SK-N-SH (cell line): ENCODE measurements at regions not wholly inside any gene's neighbourhood (a gene's known extent, or its start where the extent isn't known, plus 50 kb on each side); places are given as distances from the start of the nearest gene placed in this dataset.
A peak's percentile ranks its signal among the peaks of the same experiment; 100 is the strongest.

ENCODE experiments used
- CTCF ChIA-PET: fragments of 300-600, 350-600 bp; formaldehyde crosslinking; extraction: SDS; loops from one replicate; lab custom pipeline; 2021; lab: Yijun Ruan, JAX
- POLR2A ChIA-PET: fragments of 350-600 bp; sonication (Branson Sonifier 250); formaldehyde crosslinking; extraction: SDS; loops from one replicate; lab custom pipeline; 2020; ENCODE audit warnings: antibody characterized with exemption, inconsistent platforms; lab: Yijun Ruan, JAX
- DNase-seq: peaks from one replicate; pipeline ENCODE4 v3.0.0; 2012
- H2AFZ ChIP-seq: fragments of 200-600 bp; sonication (generic); 2 replicates; pipeline ENCODE4 v1.8.1; 2016; ENCODE audit warnings: antibody characterized with exemption, mild to moderate bottlenecking, low read depth
- H3F3A ChIP-seq: fragments of 200-600 bp; sonication (generic); replicated peaks from 2 replicates; pipeline ENCODE3; 2016; ENCODE audit warnings: antibody characterized with exemption, mild to moderate bottlenecking; ENCODE audit not compliant: insufficient read depth
- H3K27ac ChIP-seq, 2 experiments: fragments of 200-500 bp in 1 of 2; fragments of 200-600 bp in 1 of 2; sonication (Bioruptor generic) in 1 of 2; sonication (generic), shearing (Covaris generic) in 1 of 2; 2 replicates each; pipeline versions ENCODE4 v1.5.1 to v1.6.1; 2014 to 2016; ENCODE audit warnings: low read depth in 2 of 2, inconsistent platforms in 1 of 2, low read length in 1 of 2, mild to moderate bottlenecking in 1 of 2, mixed read lengths in 1 of 2
- H3K27me3 ChIP-seq: fragments of 200-600 bp; sonication (generic), shearing (Covaris generic); 2 replicates; pipeline ENCODE4 v1.6.1; 2016; ENCODE audit warnings: mixed run types; ENCODE audit not compliant: insufficient read depth
- H3K36me3 ChIP-seq, 2 experiments: fragments of 200-500 bp in 1 of 2; fragments of 200-600 bp in 1 of 2; sonication (Bioruptor generic) in 1 of 2; sonication (generic) in 1 of 2; replicated peaks in 1 of 2; 2 replicates each; pipeline versions ENCODE3 to v1.5.1; 2014 to 2016; ENCODE audit warnings: low read length in 1 of 2, mild to moderate bottlenecking in 1 of 2; ENCODE audit not compliant: insufficient read depth in 2 of 2, control insufficient read depth in 1 of 2
- H3K4me1 ChIP-seq, 2 experiments: fragments of 200-500 bp in 1 of 2; fragments of 200-600 bp in 1 of 2; sonication (Bioruptor generic) in 1 of 2; sonication (generic), shearing (Covaris generic) in 1 of 2; 2 replicates each; pipeline versions ENCODE4 v1.5.1 to v1.6.1; 2014 to 2016; ENCODE audit warnings: low read depth in 1 of 2, low read length in 1 of 2, mixed run types in 1 of 2; ENCODE audit not compliant: insufficient read depth in 2 of 2, control insufficient read depth in 1 of 2
- H3K4me2 ChIP-seq: fragments of 200-600 bp; sonication (generic), shearing (Covaris generic); 2 replicates; pipeline ENCODE4 v1.6.1; 2017; ENCODE audit warnings: mixed run types
- H3K4me3 ChIP-seq, 2 experiments: fragments of 200-500 bp in 1 of 2; fragments of 200-600 bp in 1 of 2; sonication (Bioruptor generic) in 1 of 2; sonication (generic), shearing (Covaris generic) in 1 of 2; 2 replicates each; pipeline versions ENCODE4 v1.5.1 to v1.8.1; 2014 to 2016; ENCODE audit warnings: low read depth in 2 of 2, inconsistent platforms in 1 of 2, low read length in 1 of 2, mild to moderate bottlenecking in 1 of 2, mixed read lengths in 1 of 2, moderate library complexity in 1 of 2
- H3K79me2 ChIP-seq: fragments of 200-600 bp; sonication (generic); 2 replicates; pipeline ENCODE4 v1.8.1; 2017; ENCODE audit warnings: mild to moderate bottlenecking; ENCODE audit not compliant: insufficient read depth
- H3K9ac ChIP-seq: fragments of 200-600 bp; sonication (generic); 2 replicates; pipeline ENCODE4 v1.6.1; 2017; ENCODE audit warnings: mixed run types
- H3K9me2 ChIP-seq: fragments of 200-600 bp; sonication (generic); 2 replicates; pipeline ENCODE4 v1.6.1; 2017; ENCODE audit warnings: mixed run types
- H3K9me3 ChIP-seq: fragments of 200-600 bp; sonication (generic); 2 replicates; pipeline ENCODE4 v1.6.1; 2017; ENCODE audit warnings: mixed run types, mild to moderate bottlenecking, moderate library complexity
- H4K20me1 ChIP-seq: fragments of 200-600 bp; sonication (generic); 2 replicates; pipeline ENCODE4 v1.6.1; 2017; ENCODE audit warnings: mild to moderate bottlenecking, mixed run types; ENCODE audit not compliant: insufficient read depth
- CHD2 ChIP-seq: fragments of 150-350 bp; IDR thresholded peaks from 2 replicates; pipeline ENCODE4 v1.6.1; 2018; ENCODE audit warnings: low read length; ENCODE audit not compliant: partially characterized antibody
- CTCF ChIP-seq: fragments of 200-600 bp; sonication (generic); IDR thresholded peaks from 2 replicates; pipeline ENCODE4 v1.6.1; 2017; ENCODE audit warnings: antibody characterized with exemption, mild to moderate bottlenecking, moderate library complexity
- ELF1 ChIP-seq: IDR thresholded peaks from 2 replicates; pipeline ENCODE4 v1.4.0; 2012
- EP300 ChIP-seq, 2 experiments: IDR thresholded peaks; 2 replicates each; pipeline versions ENCODE4 v1.4.0 to v1.6.1; 2012; ENCODE audit warnings: borderline replicate concordance in 1 of 2, low read depth in 1 of 2, low read length in 1 of 2
- EZH2phosphoT487 ChIP-seq: fragments of 200-600 bp; sonication (generic); IDR thresholded peaks from 2 replicates; pipeline ENCODE4 v1.6.1; 2017; ENCODE audit warnings: low read depth, mixed run types, mild to moderate bottlenecking, antibody characterized with exemption, moderate library complexity, borderline replicate concordance
- FOSL2 ChIP-seq: IDR thresholded peaks from 2 replicates; pipeline ENCODE4 v1.4.0; 2012; ENCODE audit warnings: low read depth, mild to moderate bottlenecking, moderate library complexity, borderline replicate concordance
- FOXJ3 ChIP-seq: sonication (generic); formaldehyde crosslinking; IDR thresholded peaks from 2 replicates; pipeline ENCODE4 v1.5.1; 2020; ENCODE audit warnings: mild to moderate bottlenecking, missing genetic modification reagents
- FOXM1 ChIP-seq: IDR thresholded peaks from 2 replicates; pipeline ENCODE4 v1.4.0; 2012; ENCODE audit warnings: low read depth, mild to moderate bottlenecking
- GABPA ChIP-seq: IDR thresholded peaks from 2 replicates; pipeline ENCODE4 v1.4.0; 2012; ENCODE audit warnings: low read depth, mild to moderate bottlenecking
- IRF3 ChIP-seq: fragments of 150-350 bp; IDR thresholded peaks from 2 replicates; pipeline ENCODE4 v1.6.1; 2016; ENCODE audit warnings: mild to moderate bottlenecking, low read depth, low read length
- JUND ChIP-seq: IDR thresholded peaks from 2 replicates; pipeline ENCODE4 v1.4.0; 2012
- MEF2A ChIP-seq: IDR thresholded peaks from 2 replicates; pipeline ENCODE4 v1.4.0; 2012; ENCODE audit warnings: low read depth, borderline replicate concordance
- MXI1 ChIP-seq: IDR thresholded peaks from 2 replicates; pipeline ENCODE4 v1.6.1; 2012; ENCODE audit warnings: mild to moderate bottlenecking, low read depth, low read length, improper control_type of control experiment
- NFIC ChIP-seq: IDR thresholded peaks from 2 replicates; pipeline ENCODE4 v1.4.0; 2012; ENCODE audit warnings: borderline replicate concordance
- NRF1 ChIP-seq: IDR thresholded peaks from 2 replicates; pipeline ENCODE4 v1.6.1; 2012; ENCODE audit warnings: low read depth, mild to moderate bottlenecking, low read length
- POLR2AphosphoS5 ChIP-seq: IDR thresholded peaks from 2 replicates; pipeline ENCODE4 v1.6.1; 2012; ENCODE audit warnings: low read depth, low read length
- RAD21 ChIP-seq: IDR thresholded peaks from 2 replicates; pipeline ENCODE4 v1.6.1; 2012; ENCODE audit warnings: mild to moderate bottlenecking, low read length
- RCOR1 ChIP-seq: fragments of 150-350 bp; IDR thresholded peaks from 2 replicates; pipeline ENCODE4 v1.6.1; 2017; ENCODE audit warnings: antibody characterized with exemption, low read length
- RXRA ChIP-seq: IDR thresholded peaks from 2 replicates; pipeline ENCODE4 v1.4.0; 2012; ENCODE audit warnings: low read depth, mild to moderate bottlenecking, borderline replicate concordance
- SIN3A ChIP-seq: IDR thresholded peaks from 2 replicates; pipeline ENCODE4 v1.6.1; 2012; ENCODE audit warnings: low read depth, mild to moderate bottlenecking, low read length, moderate library complexity, borderline replicate concordance
- SMC3 ChIP-seq: IDR thresholded peaks from 2 replicates; pipeline ENCODE4 v1.6.1; 2012; ENCODE audit warnings: low read depth, low read length, improper control_type of control experiment
- TAF1 ChIP-seq: IDR thresholded peaks from 2 replicates; pipeline ENCODE4 v1.6.1; 2012; ENCODE audit warnings: low read depth, mild to moderate bottlenecking, low read length, moderate library complexity, borderline replicate concordance
- TEAD4 ChIP-seq: IDR thresholded peaks from 2 replicates; pipeline ENCODE4 v1.4.0; 2012; ENCODE audit warnings: mild to moderate bottlenecking, borderline replicate concordance; ENCODE audit not compliant: insufficient read depth
- USF2 ChIP-seq: fragments of 150-350 bp; IDR thresholded peaks from 2 replicates; pipeline ENCODE4 v1.6.1; 2017; ENCODE audit warnings: antibody characterized with exemption, low read length, low read depth, borderline replicate concordance
- YY1 ChIP-seq: IDR thresholded peaks from 2 replicates; pipeline ENCODE4 v1.4.0; 2012; ENCODE audit warnings: low read depth, mild to moderate bottlenecking
- WGBS: methylation state at CpG from one replicate; pipeline ENCODE4 v1.1.6; 2017; ENCODE audit warnings: low lambda C conversion rate; 5-methylcytosine and 5-hydroxymethylcytosine counted together
- TF ChIP-seq, protein P1 (sequence below): IDR thresholded peaks from 2 replicates; pipeline ENCODE4 v1.4.0; 2012; ENCODE audit warnings: low read depth, borderline replicate concordance
- TF ChIP-seq, protein P2 (sequence below): IDR thresholded peaks from 2 replicates; pipeline ENCODE4; 2012
- TF ChIP-seq, protein P3 (sequence below): IDR thresholded peaks from 2 replicates; pipeline ENCODE4 v1.4.0; 2012; ENCODE audit warnings: low read depth

DNA sequence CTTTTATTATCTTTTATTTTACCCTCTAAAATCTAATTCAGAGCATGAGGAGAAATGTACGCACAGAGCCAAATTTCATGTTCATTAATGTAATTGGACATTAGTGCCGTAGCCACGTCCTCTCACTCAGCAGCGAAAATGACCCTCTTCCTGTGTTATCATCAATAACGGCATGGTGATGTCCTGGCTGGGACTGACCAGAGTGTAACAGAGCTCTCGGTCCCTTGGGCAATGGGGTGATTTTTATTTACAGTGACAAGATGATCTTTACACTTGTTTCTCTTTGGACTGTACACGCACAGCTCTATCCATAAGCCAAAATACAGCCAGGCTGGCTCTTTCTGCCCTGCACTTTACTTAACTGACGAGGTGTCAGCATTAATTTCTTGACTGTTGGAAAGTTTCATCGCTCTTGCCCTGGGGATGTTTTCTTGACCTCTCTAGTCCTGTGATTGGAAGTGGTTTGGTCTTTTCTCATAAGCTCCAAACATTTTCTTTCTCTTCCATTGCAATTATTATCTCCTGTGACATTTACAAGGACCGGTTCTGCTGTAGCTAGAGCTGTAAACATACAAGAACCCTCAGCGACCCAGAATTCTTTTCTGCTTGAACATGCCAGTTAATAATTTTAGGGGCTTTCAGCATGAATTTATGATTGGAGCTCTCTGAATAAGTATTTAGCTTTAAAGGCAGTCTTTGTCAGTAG is 308.0 kb upstream of the PIK3C3 start:
- POLR2A ChIA-PET: no interaction called here
- CTCF ChIA-PET: no interaction called here
- H3K36me3 ChIP-seq: no peaks in the 10 kb centered on the region
- H4K20me1 ChIP-seq: no peaks in the 10 kb centered on the region
- H2AFZ ChIP-seq: no peak overlapping the region
- H3K9ac ChIP-seq: no peak overlapping the region
- H3K4me2 ChIP-seq: no peak overlapping the region
- DNase-seq: peak; percentile 45
- H3K79me2 ChIP-seq: no peaks in the 10 kb centered on the region
- no peaks in the 10 kb centered on the region for H3K27me3 ChIP-seq
- no peaks in the 10 kb centered on the region for H3F3A ChIP-seq
- H3K4me1 ChIP-seq: peaks cover 0 to 12% of the 10 kb centered on the region in 2 experiments; a peak in 3 of 4 replicates
- 30% methylated on average over 11 of the region's 11 CpGs for WGBS
- H3K9me3 ChIP-seq: no peaks in the 10 kb centered on the region
- H3K4me3 ChIP-seq: no peak overlapping the region
- H3K27ac ChIP-seq: peak overlapping the region in 1 of 2 experiments; percentile 94; a peak in 2 of 4 replicates
- H3K9me2 ChIP-seq: no peaks in the 10 kb centered on the region
- TF ChIP-seq ELF1 (no peak), SIN3A (no peak), NFIC (no peak), RAD21 (peak; percentile 26; the same call in 1 of the 2 replicates), RCOR1 (no peak; the same call in 1 of the 2 replicates), NRF1 (no peak), TAF1 (no peak), MEF2A (no peak), MXI1 (peak; percentile 64; the same call in 1 of the 2 replicates), EZH2phosphoT487 (no peak), USF2 (no peak), FOSL2 (no peak), RXRA (no peak), CTCF (no peak), YY1 (no peak), TEAD4 (no peak), FOXM1 (no peak), POLR2AphosphoS5 (no peak), JUND (no peak), IRF3 (no peak), SMC3 (no peak), EP300 (IDR thresholded peaks at IDR 0.05; ENCODE audit: borderline replicate concordance in 1 of 2, low read depth in 1 of 2, low read length in 1 of 2) (peak in 1 of 2 experiments; percentile 88; a peak in 2 of 4 replicates), CHD2 (no peak), FOXJ3 (CRISPR knock-in tag) (peak; percentile 86; the same call in 1 of the 2 replicates), GABPA (no peak)
- TF ChIP-seq, protein P1, sequence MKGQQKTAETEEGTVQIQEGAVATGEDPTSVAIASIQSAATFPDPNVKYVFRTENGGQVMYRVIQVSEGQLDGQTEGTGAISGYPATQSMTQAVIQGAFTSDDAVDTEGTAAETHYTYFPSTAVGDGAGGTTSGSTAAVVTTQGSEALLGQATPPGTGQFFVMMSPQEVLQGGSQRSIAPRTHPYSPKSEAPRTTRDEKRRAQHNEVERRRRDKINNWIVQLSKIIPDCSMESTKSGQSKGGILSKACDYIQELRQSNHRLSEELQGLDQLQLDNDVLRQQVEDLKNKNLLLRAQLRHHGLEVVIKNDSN: no peak
- TF ChIP-seq, protein P2, sequence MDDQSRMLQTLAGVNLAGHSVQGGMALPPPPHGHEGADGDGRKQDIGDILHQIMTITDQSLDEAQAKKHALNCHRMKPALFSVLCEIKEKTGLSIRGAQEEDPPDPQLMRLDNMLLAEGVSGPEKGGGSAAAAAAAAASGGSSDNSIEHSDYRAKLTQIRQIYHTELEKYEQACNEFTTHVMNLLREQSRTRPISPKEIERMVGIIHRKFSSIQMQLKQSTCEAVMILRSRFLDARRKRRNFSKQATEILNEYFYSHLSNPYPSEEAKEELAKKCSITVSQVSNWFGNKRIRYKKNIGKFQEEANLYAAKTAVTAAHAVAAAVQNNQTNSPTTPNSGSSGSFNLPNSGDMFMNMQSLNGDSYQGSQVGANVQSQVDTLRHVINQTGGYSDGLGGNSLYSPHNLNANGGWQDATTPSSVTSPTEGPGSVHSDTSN: no peak
- TF ChIP-seq, protein P3, sequence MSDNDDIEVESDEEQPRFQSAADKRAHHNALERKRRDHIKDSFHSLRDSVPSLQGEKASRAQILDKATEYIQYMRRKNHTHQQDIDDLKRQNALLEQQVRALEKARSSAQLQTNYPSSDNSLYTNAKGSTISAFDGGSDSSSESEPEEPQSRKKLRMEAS: no peak
